Choroid plexus epithelial cell (primary cell): ENCODE measurements at regions not wholly inside any gene's neighbourhood (a gene's known extent, or its start where the extent isn't known, plus 50 kb on each side); places are given as distances from the start of the nearest gene placed in this dataset.
A peak's percentile ranks its signal among the peaks of the same experiment; 100 is the strongest.

ENCODE experiments used
- DNase-seq: peaks from one replicate; pipeline ENCODE4 v3.0.0-alpha.2; 2010; ENCODE audit warnings: low read depth
- H3K4me3 ChIP-seq: 2 replicates; pipeline ENCODE4 v1.5.1; 2011; ENCODE audit warnings: low read depth, mild to moderate bottlenecking, control low read depth, low read length, moderate library complexity
- CTCF ChIP-seq: conservative IDR thresholded peaks from 2 replicates; pipeline ENCODE4 v1.5.1; 2011; ENCODE audit warnings: low read depth, mild to moderate bottlenecking, control low read depth, inconsistent platforms, low read length, moderate library complexity

GRCh38 chr6:165229216-165229615 is 80.2 kb downstream of the C6orf118 start:
- TF ChIP-seq CTCF, result no peak
- H3K4me3 ChIP-seq, result no peak overlapping the region
- no peak for DNase-seq

- no peak overlapping the region for H3K4me3 ChIP-seq
- peak; percentile 17 for DNase-seq
- TF ChIP-seq CTCF, result no peak
These were observed 81.6 kb downstream of the C6orf118 start for GRCh38 chr6:165227644-165228329.

- no peak overlapping the region for H3K4me3 ChIP-seq
- no peak for DNase-seq
- TF ChIP-seq CTCF, result no peak
These were observed 85.7 kb downstream of the C6orf118 start for GRCh38 chr6:165223736-165224135.

GRCh38 chr6:165223101-165223500 is 86.3 kb downstream of the C6orf118 start:
- H3K4me3 ChIP-seq, result no peak overlapping the region
- no peak for DNase-seq
- no peak for TF ChIP-seq CTCF

- no peak for TF ChIP-seq CTCF
- no peak for DNase-seq
- no peak overlapping the region for H3K4me3 ChIP-seq
These were observed 86.9 kb downstream of the C6orf118 start for GRCh38 chr6:165222315-165223025.

- no peak for DNase-seq
- no peak for TF ChIP-seq CTCF
- H3K4me3 ChIP-seq, result no peak overlapping the region
These were observed 89.4 kb downstream of the C6orf118 start for GRCh38 chr6:165220045-165220444.

GRCh38 chr6:165219629-165220028 is 89.8 kb downstream of the C6orf118 start:
- no peak for TF ChIP-seq CTCF
- no peak overlapping the region for H3K4me3 ChIP-seq
- DNase-seq, result no peak
